H1 (cell line): ENCODE measurements at regions not wholly inside any gene's neighbourhood (a gene's known extent, or its start where the extent isn't known, plus 50 kb on each side); places are given as distances from the start of the nearest gene placed in this dataset.

Experiments
- CTCF ChIA-PET: fragments of 300-600 bp; sonication (Branson Sonifier 250); formaldehyde crosslinking; loops from one replicate; lab custom pipeline; 2021; ENCODE audit not compliant: partially characterized antibody; lab: Charles Lee
- POLR2A ChIA-PET: fragments of 300-600 bp; sonication (Branson Sonifier 250); formaldehyde crosslinking; loops from one replicate; lab custom pipeline; 2021; ENCODE audit warnings: inconsistent platforms; ENCODE audit not compliant: partially characterized antibody; lab: Charles Lee
- DNase-seq, 2 experiments: peaks; one replicate each; pipeline versions ENCODE4 v3.0.0 to v3.0.0-alpha.2; 2010 to 2022; ENCODE audit warnings: low spot score in 2 of 2, low read depth in 1 of 2, mixed read lengths in 1 of 2
- FAIRE-seq: peaks from 2 replicates; lab custom pipeline; 2011; peaks lifted over from hg19 to GRCh38; lab: Jason Lieb, UNC
- H2AFZ ChIP-seq: 2 replicates; pipeline ENCODE4 v1.8.1; 2012; ENCODE audit warnings: low read length, inconsistent platforms
- H2AK5ac ChIP-seq: 2 replicates; pipeline ENCODE4 v1.6.1; 2013; ENCODE audit warnings: low read depth, low read length
- H2BK120ac ChIP-seq: replicated peaks from 2 replicates; pipeline ENCODE3; 2013; ENCODE audit warnings: low read depth, low read length, inconsistent platforms
- H2BK12ac ChIP-seq: 2 replicates; pipeline ENCODE4 v1.6.1; 2013; ENCODE audit warnings: low read depth, low read length
- H2BK15ac ChIP-seq: 2 replicates; pipeline ENCODE4 v1.6.1; 2013; ENCODE audit warnings: low read length
- H2BK20ac ChIP-seq: 2 replicates; pipeline ENCODE4 v1.6.1; 2013; ENCODE audit warnings: low read length
- H2BK5ac ChIP-seq: 2 replicates; pipeline ENCODE4 v1.6.1; 2013; ENCODE audit warnings: low read depth, low read length
- H3K14ac ChIP-seq: 2 replicates; pipeline ENCODE4 v1.6.1; 2013; ENCODE audit warnings: inconsistent platforms; ENCODE audit not compliant: insufficient read length
- H3K18ac ChIP-seq: 2 replicates; pipeline ENCODE4 v1.6.1; 2013; ENCODE audit warnings: low read length; ENCODE audit errors: extremely low read depth
- H3K23ac ChIP-seq: 2 replicates; pipeline ENCODE4 v1.6.1; 2013; ENCODE audit warnings: inconsistent platforms; ENCODE audit not compliant: insufficient read length
- H3K23me2 ChIP-seq: 2 replicates; pipeline ENCODE4 v1.6.1; 2013; ENCODE audit warnings: low read depth, low read length
- H3K27ac ChIP-seq: 2 replicates; pipeline ENCODE4 v1.6.1; 2011; ENCODE audit warnings: low read depth, low read length, inconsistent platforms
- H3K27me3 ChIP-seq, 4 experiments: replicated peaks in 1 of 4; 1 replicate in 1 of 4; 2 replicates in 3 of 4; pipeline versions ENCODE4 v1.6.1 to v1.8.1; 2011 to 2013; ENCODE audit warnings: low read length in 3 of 4, mild to moderate bottlenecking in 3 of 4, inconsistent platforms in 2 of 4, mixed read lengths in 2 of 4, moderate library complexity in 1 of 4; ENCODE audit not compliant: control insufficient read depth in 3 of 4, insufficient read depth in 3 of 4; ENCODE audit errors: extremely low read depth in 1 of 4
- H3K36me3 ChIP-seq, 4 experiments: 2 replicates each; pipeline versions ENCODE4 v1.6.1 to v1.8.1; 2011 to 2013; ENCODE audit warnings: mild to moderate bottlenecking in 4 of 4, low read length in 3 of 4, moderate library complexity in 2 of 4, control low read depth in 1 of 4, inconsistent platforms in 1 of 4; ENCODE audit not compliant: insufficient read depth in 4 of 4, control insufficient read depth in 2 of 4
- H3K4ac ChIP-seq: replicated peaks from 2 replicates; pipeline ENCODE3; 2013; ENCODE audit warnings: low read length, low read depth, mixed read lengths, inconsistent platforms; ENCODE audit not compliant: insufficient read length
- H3K4me1 ChIP-seq, 4 experiments: replicated peaks in 1 of 4; 1 replicate in 1 of 4; 2 replicates in 3 of 4; pipeline versions ENCODE4 v1.6.1 to v1.8.1; 2011 to 2013; ENCODE audit warnings: low read length in 3 of 4, inconsistent platforms in 2 of 4, mixed read lengths in 1 of 4; ENCODE audit not compliant: insufficient read depth in 4 of 4, control insufficient read depth in 3 of 4
- H3K4me2 ChIP-seq, 2 experiments: 2 replicates each; pipeline versions ENCODE4 v1.6.1 to v1.8.1; 2011 to 2013; ENCODE audit warnings: low read depth in 2 of 2, low read length in 2 of 2, control low read depth in 1 of 2, inconsistent platforms in 1 of 2, mild to moderate bottlenecking in 1 of 2; ENCODE audit not compliant: insufficient read depth in 1 of 2
- H3K4me3 ChIP-seq, 4 experiments: fragments of 200-600, 300-600 bp in 1 of 4; sonication (generic), shearing (Covaris generic), sonication (Bioruptor Twin) in 1 of 4; 2 replicates each; pipeline versions ENCODE4 v1.5.1 to v1.8.1; 2011 to 2016; ENCODE audit warnings: low read length in 4 of 4, low read depth in 3 of 4, control low read depth in 2 of 4, inconsistent platforms in 2 of 4, mild to moderate bottlenecking in 2 of 4, mixed read lengths in 1 of 4, moderate library complexity in 1 of 4; ENCODE audit not compliant: insufficient read depth in 2 of 4; ENCODE audit errors: extremely low read depth in 1 of 4
- H3K56ac ChIP-seq: replicated peaks from 2 replicates; pipeline ENCODE3; 2013; ENCODE audit warnings: low read depth, mild to moderate bottlenecking, mixed read lengths, low read length, inconsistent platforms; ENCODE audit not compliant: insufficient read length
- H3K79me1 ChIP-seq: 2 replicates; pipeline ENCODE4 v1.6.1; 2013; ENCODE audit warnings: low read depth, low read length, control low read depth
- H3K79me2 ChIP-seq, 2 experiments: 2 replicates each; pipeline versions ENCODE4 v1.6.1 to v1.8.1; 2012 to 2013; ENCODE audit warnings: low read length in 2 of 2, mild to moderate bottlenecking in 2 of 2, inconsistent platforms in 1 of 2; ENCODE audit not compliant: insufficient read depth in 2 of 2, control insufficient read depth in 1 of 2
- H3K9ac ChIP-seq, 4 experiments: replicated peaks in 1 of 4; 1 replicate in 1 of 4; 2 replicates in 3 of 4; pipeline versions ENCODE4 v1.6.1 to v1.8.1; 2011 to 2013; ENCODE audit warnings: low read depth in 3 of 4, low read length in 3 of 4, control low read depth in 2 of 4, mild to moderate bottlenecking in 2 of 4, moderate library complexity in 2 of 4, inconsistent platforms in 1 of 4; ENCODE audit errors: extremely low read depth in 1 of 4
- H3K9me3 ChIP-seq, 2 experiments: 2 replicates each; pipeline versions ENCODE4 v1.6.1 to v1.8.1; 2012 to 2013; ENCODE audit warnings: mild to moderate bottlenecking in 2 of 2, moderate library complexity in 2 of 2, control low read depth in 1 of 2, inconsistent platforms in 1 of 2, low read depth in 1 of 2, low read length in 1 of 2, mixed read lengths in 1 of 2; ENCODE audit not compliant: insufficient read depth in 2 of 2
- H4K20me1 ChIP-seq, 2 experiments: replicated peaks in 1 of 2; 2 replicates each; pipeline versions ENCODE3 to v1.8.1; 2011 to 2013; ENCODE audit warnings: inconsistent platforms in 2 of 2, low read length in 2 of 2, mild to moderate bottlenecking in 1 of 2; ENCODE audit not compliant: insufficient read depth in 2 of 2, control insufficient read depth in 1 of 2
- H4K5ac ChIP-seq: 2 replicates; pipeline ENCODE4 v1.6.1; 2013; ENCODE audit warnings: low read length, low read depth, mixed read lengths, inconsistent platforms; ENCODE audit not compliant: insufficient read length
- H4K8ac ChIP-seq: 2 replicates; pipeline ENCODE4 v1.8.0; 2013; ENCODE audit warnings: mild to moderate bottlenecking, moderate library complexity, low read length, inconsistent platforms; ENCODE audit not compliant: insufficient read depth; ENCODE audit errors: extremely low read depth
- H4K91ac ChIP-seq: replicated peaks from 2 replicates; pipeline ENCODE3; 2013; ENCODE audit warnings: low read length, mixed read lengths, inconsistent platforms; ENCODE audit not compliant: insufficient read length
- ATF2 ChIP-seq: IDR thresholded peaks from 2 replicates; pipeline ENCODE4 v1.6.1; 2012; ENCODE audit warnings: low read length, inconsistent platforms
- CTBP2 ChIP-seq: IDR thresholded peaks from 2 replicates; pipeline ENCODE4 v1.7.0; 2011; ENCODE audit warnings: borderline replicate concordance, mild to moderate bottlenecking, moderate library complexity, mixed read lengths, low read length; ENCODE audit not compliant: insufficient read depth, insufficient read length
- CTCF ChIP-seq, 3 experiments: IDR thresholded peaks; 1 replicate in 2 of 3; 2 replicates in 1 of 3; pipeline versions ENCODE4 v1.5.1 to v1.6.1; 2011; ENCODE audit warnings: low read length in 3 of 3, mild to moderate bottlenecking in 3 of 3, inconsistent platforms in 2 of 3, low read depth in 1 of 3, moderate library complexity in 1 of 3; ENCODE audit not compliant: insufficient read depth in 1 of 3; ENCODE audit errors: control extremely low read depth in 1 of 3
- E2F6 ChIP-seq: IDR thresholded peaks from 2 replicates; pipeline ENCODE4 v1.6.1; 2012; ENCODE audit warnings: inconsistent platforms
- SUZ12 ChIP-seq: fragments of 200-600 bp; sonication (generic); IDR thresholded peaks from 2 replicates; pipeline ENCODE4 v1.6.1; 2012; ENCODE audit warnings: mild to moderate bottlenecking, inconsistent platforms, low read length, moderate library complexity, mixed read lengths
- TAF1 ChIP-seq: IDR thresholded peaks from 2 replicates; pipeline ENCODE4 v1.6.1; 2011; ENCODE audit warnings: mild to moderate bottlenecking, low read depth, low read length
- WGBS, 2 experiments: shearing (Covaris generic) in 1 of 2; methylation state at CpG; one replicate each; pipeline versions ENCODE4 v1.1.6 to v1.1.7; 2013 to 2015; ENCODE audit warnings: low lambda C conversion rate in 2 of 2, mixed read lengths in 2 of 2, inconsistent platforms in 1 of 2, low coverage in 1 of 2, missing lambda C conversion rate in 1 of 2; ENCODE audit not compliant: insufficient replicate concordance in 2 of 2, insufficient coverage in 1 of 2, insufficient read length in 1 of 2; ENCODE audit errors: extremely low coverage in 1 of 2, missing lambda C conversion rate in 1 of 2; 5-methylcytosine and 5-hydroxymethylcytosine counted together

GRCh38 chr14:80403036-80403435 lies 191.7 kb upstream of the DIO2 start:
- H4K20me1 ChIP-seq: no peaks in the 10 kb centered on the region
- no peaks in the 10 kb centered on the region for H3K9me3 ChIP-seq

More at GRCh38 chr14:80403036-80403435, 191.7 kb upstream of the DIO2 start:
- no peak overlapping the region for H2BK5ac ChIP-seq
- no peak overlapping the region for H3K4me3 ChIP-seq
- no peak overlapping the region for H3K4ac ChIP-seq
- no peak for TF ChIP-seq CTBP2
- no peak for TF ChIP-seq E2F6
- no peak for TF ChIP-seq CTCF (IDR thresholded peaks at IDR 0.05; ENCODE audit: control extremely low read depth in 1 of 3, insufficient read depth in 1 of 3, low read depth in 1 of 3, low read length in 3 of 3)
- TF ChIP-seq SUZ12: no peak
- no peak for TF ChIP-seq TAF1
- TF ChIP-seq ATF2: no peak
- no peak overlapping the region for H4K91ac ChIP-seq
- no peak overlapping the region for H3K56ac ChIP-seq
- H4K8ac ChIP-seq: no peak overlapping the region
- H3K9ac ChIP-seq: no peak overlapping the region
- H3K79me2 ChIP-seq: no peaks in the 10 kb centered on the region
- 75% methylated on average over 1 of the region's 1 CpG; no CpG with 5 or more reads in 1 of the 2 experiments for WGBS, 2 experiments
- POLR2A ChIA-PET: no interaction called here
- no peak overlapping the region for H2BK15ac ChIP-seq
- H2AFZ ChIP-seq: no peak overlapping the region
- no peaks in the 10 kb centered on the region for H3K36me3 ChIP-seq
- H2BK120ac ChIP-seq: no peak overlapping the region
- CTCF ChIA-PET: interaction anchor here (1.6 kb wide), 1 partner anchor 19 kb away, joined by 3 read pairs; no protein-coding TSS in a partner anchor
- FAIRE-seq: no peak
- H3K4me1 ChIP-seq: peaks cover 0 to 3% (median 0%) of the 10 kb centered on the region in 4 experiments; a peak in 1 of 7 replicates
- H3K79me1 ChIP-seq: no peaks in the 10 kb centered on the region
- no peak overlapping the region for H3K27ac ChIP-seq
- no peak overlapping the region for H2BK12ac ChIP-seq
- no peak overlapping the region for H3K23ac ChIP-seq
- no peak overlapping the region for H3K4me2 ChIP-seq
- no peak overlapping the region for H3K18ac ChIP-seq
- H2AK5ac ChIP-seq: no peak overlapping the region
- no peak overlapping the region for H2BK20ac ChIP-seq
- DNase-seq: no peak
- H3K14ac ChIP-seq: no peak overlapping the region
- H3K23me2 ChIP-seq: no peaks in the 10 kb centered on the region
- no peaks in the 10 kb centered on the region for H3K27me3 ChIP-seq
- no peak overlapping the region for H4K5ac ChIP-seq
